ENCODE measurements at regions not wholly inside any gene's neighbourhood (a gene's known extent, or its start where the extent isn't known, plus 50 kb on each side); places are given as distances from the start of the nearest gene placed in this dataset.
"Not testable (repeated sequence)": the region's sequence is repeated elsewhere in the genome, so short reads cannot be mapped to it uniquely, and the experiment has no call there.

- no peak overlapping the region for H3K9ac ChIP-seq
- H3K79me2 ChIP-seq (ENCODE audit: insufficient read depth, low read depth), result no peaks in the 10 kb centered on the region
- no peak overlapping the region for H2AFZ ChIP-seq (ENCODE audit: low read depth)
- no peaks in the 10 kb centered on the region for H3K4me1 ChIP-seq (ENCODE audit: low read depth, poor library complexity, severe bottlenecking)
- no peaks in the 10 kb centered on the region for H3K27me3 ChIP-seq (ENCODE audit: insufficient read depth, low read depth)
- H3K36me3 ChIP-seq (ENCODE audit: insufficient read depth), result no peaks in the 10 kb centered on the region
- H3K4me2 ChIP-seq, result no peak overlapping the region
- no peaks in the 10 kb centered on the region for H4K20me1 ChIP-seq (ENCODE audit: insufficient read depth)
- H3K27ac ChIP-seq, result no peak overlapping the region
- no peak for TF ChIP-seq CTCF (conservative IDR thresholded peaks at IDR 0.05; ENCODE audit: low read depth, low read length)
- H3K4me3 ChIP-seq (IDR thresholded peaks at IDR 0.05; ENCODE audit: insufficient read depth, low read depth, low read length), result no peak overlapping the region
Measured at GRCh38 chr20:29325304-29325640, 1932.2 kb upstream of the DEFB115 start.

- not testable (repeated sequence) for H3K27ac ChIP-seq; H3K79me2 ChIP-seq (ENCODE audit: insufficient read depth, low read depth); H2AFZ ChIP-seq (ENCODE audit: low read depth); H3K27me3 ChIP-seq (ENCODE audit: insufficient read depth, low read depth); H4K20me1 ChIP-seq (ENCODE audit: insufficient read depth); H3K36me3 ChIP-seq (ENCODE audit: insufficient read depth); H3K4me2 ChIP-seq; H3K4me1 ChIP-seq (ENCODE audit: low read depth, poor library complexity, severe bottlenecking); H3K9ac ChIP-seq; H3K4me3 ChIP-seq (IDR thresholded peaks at IDR 0.05; ENCODE audit: insufficient read depth, low read depth, low read length)
Measured at GRCh38 chr20:29325781-29326180, 1931.7 kb upstream of the DEFB115 start.

- Histone ChIP-seq H3K4me2 (no peak overlapping the region), H3K36me3 (ENCODE audit: insufficient read depth) (no peaks in the 10 kb centered on the region), H3K27ac (no peak overlapping the region), H3K27me3 (ENCODE audit: insufficient read depth, low read depth) (no peaks in the 10 kb centered on the region), H4K20me1 (ENCODE audit: insufficient read depth) (no peaks in the 10 kb centered on the region), H3K79me2 (ENCODE audit: insufficient read depth, low read depth) (no peaks in the 10 kb centered on the region), H3K4me1 (ENCODE audit: low read depth, poor library complexity, severe bottlenecking) (no peaks in the 10 kb centered on the region), H2AFZ (ENCODE audit: low read depth) (no peak overlapping the region), H3K9ac (no peak overlapping the region), H3K4me3 (IDR thresholded peaks at IDR 0.05; ENCODE audit: insufficient read depth, low read depth, low read length) (no peak overlapping the region)
- no peak for TF ChIP-seq CTCF (conservative IDR thresholded peaks at IDR 0.05; ENCODE audit: low read depth, low read length)
Measured at GRCh38 chr20:29326376-29327070, 1930.9 kb upstream of the DEFB115 start.

- H3K4me3 ChIP-seq (IDR thresholded peaks at IDR 0.05; ENCODE audit: insufficient read depth, low read depth, low read length); H3K4me2 ChIP-seq; H3K4me1 ChIP-seq (ENCODE audit: low read depth, poor library complexity, severe bottlenecking); H2AFZ ChIP-seq (ENCODE audit: low read depth); H3K36me3 ChIP-seq (ENCODE audit: insufficient read depth); H4K20me1 ChIP-seq (ENCODE audit: insufficient read depth); H3K9ac ChIP-seq; H3K27me3 ChIP-seq (ENCODE audit: insufficient read depth, low read depth); H3K27ac ChIP-seq; H3K79me2 ChIP-seq (ENCODE audit: insufficient read depth, low read depth): not testable (repeated sequence)
Measured at GRCh38 chr20:29327600-29328420, 1929.7 kb upstream of the DEFB115 start.

- H3K9ac ChIP-seq; H3K4me3 ChIP-seq (IDR thresholded peaks at IDR 0.05; ENCODE audit: insufficient read depth, low read depth, low read length); H3K79me2 ChIP-seq (ENCODE audit: insufficient read depth, low read depth): not testable (repeated sequence)
Measured at GRCh38 chr20:29330429-29331115, 1926.9 kb upstream of the DEFB115 start.

More at GRCh38 chr20:29330429-29331115, 1926.9 kb upstream of the DEFB115 start:
- H3K4me1 ChIP-seq (ENCODE audit: low read depth, poor library complexity, severe bottlenecking); H2AFZ ChIP-seq (ENCODE audit: low read depth); H3K27ac ChIP-seq; H3K4me2 ChIP-seq; H4K20me1 ChIP-seq (ENCODE audit: insufficient read depth); H3K36me3 ChIP-seq (ENCODE audit: insufficient read depth); H3K27me3 ChIP-seq (ENCODE audit: insufficient read depth, low read depth): not testable (repeated sequence)
